Suppressor macrophage (primary cell): ENCODE measurements at regions not wholly inside any gene's neighbourhood (a gene's known extent, or its start where the extent isn't known, plus 50 kb on each side); places are given as distances from the start of the nearest gene placed in this dataset.

Experiments
- DNase-seq, 4 experiments: peaks; one replicate each; pipeline ENCODE4 v3.0.0-alpha.2; 2020 to 2022

GRCh38 chr1:82858031-82858430 lies 1057.3 kb downstream of the ADGRL2 start:
- no peak for DNase-seq

GRCh38 chr1:82849460-82849859 lies 1048.7 kb downstream of the ADGRL2 start:
- no peak for DNase-seq

GRCh38 chr1:82848043-82848442 lies 1047.3 kb downstream of the ADGRL2 start:
- no peak for DNase-seq

GRCh38 chr1:82845866-82846265 lies 1045.1 kb downstream of the ADGRL2 start:
- DNase-seq, result no peak

GRCh38 chr1:82844911-82845827 lies 1044.4 kb downstream of the ADGRL2 start:
- DNase-seq, result no peak

GRCh38 chr1:82844447-82844846 lies 1043.7 kb downstream of the ADGRL2 start:
- no peak for DNase-seq

- DNase-seq, result no peak
Observed at GRCh38 chr1:82843876-82844275, 1043.1 kb downstream of the ADGRL2 start.

- no peak for DNase-seq
Observed at GRCh38 chr1:82840192-82840591, 1039.5 kb downstream of the ADGRL2 start.

- no peak for DNase-seq
Observed at GRCh38 chr1:82837766-82838465, 1037.2 kb downstream of the ADGRL2 start.

- DNase-seq, result no peak
Observed at GRCh38 chr1:82836973-82837680, 1036.4 kb downstream of the ADGRL2 start.

GRCh38 chr1:82836213-82836972 lies 1035.7 kb downstream of the ADGRL2 start:
- DNase-seq, result no peak

GRCh38 chr1:82830690-82831380 lies 1030.1 kb downstream of the ADGRL2 start:
- no peak for DNase-seq

- DNase-seq, result no peak
Observed at GRCh38 chr1:82829527-82829926, 1028.8 kb downstream of the ADGRL2 start.

- DNase-seq, result no peak
Observed at GRCh38 chr1:82823876-82824275, 1023.1 kb downstream of the ADGRL2 start.

- DNase-seq, result no peak
Observed at GRCh38 chr1:82820816-82821215, 1020.1 kb downstream of the ADGRL2 start.

GRCh38 chr1:82819234-82819633 lies 1018.5 kb downstream of the ADGRL2 start:
- no peak for DNase-seq

- no peak for DNase-seq
Observed at GRCh38 chr1:82818586-82818985, 1017.9 kb downstream of the ADGRL2 start.

- DNase-seq, result no peak
Observed at GRCh38 chr1:82813386-82813785, 1012.7 kb downstream of the ADGRL2 start.

GRCh38 chr1:82810601-82811000 lies 1009.9 kb downstream of the ADGRL2 start:
- DNase-seq, result no peak

- DNase-seq, result no peak
Observed at GRCh38 chr1:82807563-82807962, 1006.8 kb downstream of the ADGRL2 start.

- no peak for DNase-seq
Observed at GRCh38 chr1:82806133-82806532, 1005.4 kb downstream of the ADGRL2 start.

GRCh38 chr1:82801176-82801575 lies 1000.4 kb downstream of the ADGRL2 start:
- no peak for DNase-seq
